ENCODE measurements at regions not wholly inside any gene's neighbourhood (a gene's known extent, or its start where the extent isn't known, plus 50 kb on each side); places are given as distances from the start of the nearest gene placed in this dataset.

DNA sequence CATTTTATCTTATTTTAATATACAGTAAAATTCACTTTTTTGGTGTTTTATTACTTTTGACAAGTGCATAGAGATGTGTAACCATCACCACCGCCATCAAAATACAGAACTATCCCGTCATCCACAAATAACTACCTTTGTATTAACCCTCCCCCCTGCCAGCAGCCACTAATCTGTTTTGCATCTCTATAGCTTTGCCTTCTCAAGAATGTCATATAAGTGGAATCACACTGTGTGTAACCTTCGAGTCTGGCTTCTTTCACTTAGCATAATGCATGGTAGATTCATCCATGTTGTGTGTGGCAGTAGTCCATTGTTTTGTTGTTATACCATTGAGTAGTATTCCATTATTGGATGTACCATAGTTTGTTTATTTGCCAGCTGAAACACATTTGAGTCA is 98.8 kb downstream of the BOD1 start:
- ATAC-seq (no peak), DNase-seq (no peak)
- no peak overlapping the region for H3K9ac ChIP-seq (ENCODE audit: low read length)
- BruUV-seq (replicated peaks) = no TSS peak
- no peak overlapping the region for H3K4me2 ChIP-seq (ENCODE audit: low read length)
- no peaks in the 10 kb centered on the region for H4K20me1 ChIP-seq (ENCODE audit: low read length)
- H3K9me2 ChIP-seq (replicated peaks; ENCODE audit: low read length) = no peaks in the 10 kb centered on the region
- H3K27me3 ChIP-seq (ENCODE audit: low read length) = no peaks in the 10 kb centered on the region
- no peaks in the 10 kb centered on the region for H3K9me3 ChIP-seq (ENCODE audit: low read length)
- no peak for TF ChIP-seq EZH2phosphoT487 (IDR thresholded peaks at IDR 0.05; ENCODE audit: borderline replicate concordance, low read length)
- TF ChIP-seq EZH2 (IDR thresholded peaks at IDR 0.05; ENCODE audit: low read length, unreplicated experiment) = no peak
- TF ChIP-seq, protein P1, sequence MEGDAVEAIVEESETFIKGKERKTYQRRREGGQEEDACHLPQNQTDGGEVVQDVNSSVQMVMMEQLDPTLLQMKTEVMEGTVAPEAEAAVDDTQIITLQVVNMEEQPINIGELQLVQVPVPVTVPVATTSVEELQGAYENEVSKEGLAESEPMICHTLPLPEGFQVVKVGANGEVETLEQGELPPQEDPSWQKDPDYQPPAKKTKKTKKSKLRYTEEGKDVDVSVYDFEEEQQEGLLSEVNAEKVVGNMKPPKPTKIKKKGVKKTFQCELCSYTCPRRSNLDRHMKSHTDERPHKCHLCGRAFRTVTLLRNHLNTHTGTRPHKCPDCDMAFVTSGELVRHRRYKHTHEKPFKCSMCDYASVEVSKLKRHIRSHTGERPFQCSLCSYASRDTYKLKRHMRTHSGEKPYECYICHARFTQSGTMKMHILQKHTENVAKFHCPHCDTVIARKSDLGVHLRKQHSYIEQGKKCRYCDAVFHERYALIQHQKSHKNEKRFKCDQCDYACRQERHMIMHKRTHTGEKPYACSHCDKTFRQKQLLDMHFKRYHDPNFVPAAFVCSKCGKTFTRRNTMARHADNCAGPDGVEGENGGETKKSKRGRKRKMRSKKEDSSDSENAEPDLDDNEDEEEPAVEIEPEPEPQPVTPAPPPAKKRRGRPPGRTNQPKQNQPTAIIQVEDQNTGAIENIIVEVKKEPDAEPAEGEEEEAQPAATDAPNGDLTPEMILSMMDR (conservative IDR thresholded peaks at IDR 0.05; ENCODE audit: low read depth, low read length) = no peak
- ChIA-PET POLR2A (ENCODE audit: unreplicated experiment) (no interaction called here), CTCF (interaction anchor here (0.7 kb wide), 1 partner anchor 59 kb away, joined by 4 read pairs; no protein-coding TSS in a partner anchor)
- peaks cover 12% of the 10 kb centered on the region for H3K4me1 ChIP-seq (ENCODE audit: insufficient read depth, low read length)
- H3K36me3 ChIP-seq (ENCODE audit: low read depth, low read length) = no peaks in the 10 kb centered on the region
- no peak overlapping the region for H2AFZ ChIP-seq (ENCODE audit: low read length)
- no peaks in the 10 kb centered on the region for H3K79me2 ChIP-seq (ENCODE audit: low read length)
- no peak overlapping the region for H3K27ac ChIP-seq (ENCODE audit: low read length)
- no peaks in the 10 kb centered on the region for H3F3A ChIP-seq (ENCODE audit: low read length, unreplicated experiment)
- intact Hi-C loops (cut with micrococcal nuclease) = no loop called here
- no peak overlapping the region for H3K4me3 ChIP-seq (ENCODE audit: low read length)

DNA sequence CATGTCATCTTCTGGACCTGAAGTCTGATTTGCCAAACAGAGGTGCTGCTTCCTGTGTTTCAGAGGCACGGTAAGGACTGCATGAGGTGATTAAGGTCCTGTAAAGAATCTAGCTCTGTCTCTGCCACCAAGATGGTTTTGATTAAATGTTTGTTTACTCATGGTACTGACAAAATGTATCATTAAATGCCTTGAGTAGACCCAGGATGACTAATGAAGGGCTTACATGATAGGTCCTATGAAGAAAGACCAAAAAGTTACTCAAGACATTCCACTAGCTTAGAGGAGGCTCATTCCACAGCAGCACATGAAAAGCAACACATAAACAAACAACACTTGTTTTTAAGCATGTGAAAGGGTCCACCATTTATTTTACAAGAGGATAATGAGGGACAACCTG is 100.9 kb downstream of the BOD1 start:
- Histone ChIP-seq H3F3A (ENCODE audit: low read length, unreplicated experiment) (no peaks in the 10 kb centered on the region), H2AFZ (ENCODE audit: low read length) (no peak overlapping the region), H3K4me1 (ENCODE audit: insufficient read depth, low read length) (peaks cover 17% of the 10 kb centered on the region), H3K27me3 (ENCODE audit: low read length) (no peaks in the 10 kb centered on the region), H3K4me2 (ENCODE audit: low read length) (no peak overlapping the region), H3K9me2 (replicated peaks; ENCODE audit: low read length) (no peaks in the 10 kb centered on the region), H3K27ac (ENCODE audit: low read length) (no peak overlapping the region), H3K9me3 (ENCODE audit: low read length) (no peaks in the 10 kb centered on the region), H4K20me1 (ENCODE audit: low read length) (no peaks in the 10 kb centered on the region), H3K36me3 (ENCODE audit: low read depth, low read length) (no peaks in the 10 kb centered on the region), H3K4me3 (ENCODE audit: low read length) (no peak overlapping the region), H3K9ac (ENCODE audit: low read length) (no peak overlapping the region), H3K79me2 (ENCODE audit: low read length) (no peaks in the 10 kb centered on the region)
- POLR2A ChIA-PET (ENCODE audit: unreplicated experiment) = interaction anchor here (0.5 to 0.6 kb wide), 2 partner anchors 99 to 106 kb away, joined by 3 to 5 read pairs; no protein-coding TSS in a partner anchor
- ATAC-seq (peak; percentile 18), DNase-seq (peak; percentile 64)
- TF ChIP-seq, protein P1 (conservative IDR thresholded peaks at IDR 0.05; ENCODE audit: low read depth, low read length) = no peak
- TF ChIP-seq EZH2 (IDR thresholded peaks at IDR 0.05; ENCODE audit: low read length, unreplicated experiment) = no peak
- no peak for TF ChIP-seq EZH2phosphoT487 (IDR thresholded peaks at IDR 0.05; ENCODE audit: borderline replicate concordance, low read length)
- no TSS peak for BruUV-seq (replicated peaks)
- CTCF ChIA-PET = no interaction called here
- intact Hi-C loops (cut with micrococcal nuclease) = no loop called here

DNA sequence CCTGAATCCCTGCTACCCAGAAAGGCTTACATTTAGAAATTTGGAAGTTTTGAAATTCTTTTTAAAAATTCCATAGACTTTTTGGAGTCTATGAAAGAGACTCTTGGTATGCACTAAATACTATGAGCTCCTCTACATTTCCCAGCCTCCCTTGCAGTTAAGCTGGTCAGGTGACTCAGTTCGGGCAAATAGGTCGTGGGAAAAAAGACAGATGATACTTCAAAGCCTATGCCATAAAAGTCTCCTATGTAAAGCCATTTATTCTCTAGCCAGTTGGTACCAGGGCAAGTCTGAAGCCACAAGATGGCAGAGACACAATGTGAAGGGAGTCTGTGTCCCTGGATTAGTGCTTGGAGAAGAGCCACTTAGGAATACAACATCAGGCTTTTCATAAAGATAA is 101.8 kb downstream of the BOD1 start:
- H3K4me1 ChIP-seq (ENCODE audit: insufficient read depth, low read length) = peaks cover 17% of the 10 kb centered on the region
- no peaks in the 10 kb centered on the region for H3K36me3 ChIP-seq (ENCODE audit: low read depth, low read length)
- POLR2A ChIA-PET (ENCODE audit: unreplicated experiment) = no interaction called here
- intact Hi-C loops (cut with micrococcal nuclease) = loop anchor here (5.0 kb wide), 2 partner anchors 97 to 222 kb away; no protein-coding TSS in a partner anchor
- no peaks in the 10 kb centered on the region for H4K20me1 ChIP-seq (ENCODE audit: low read length)
- no peaks in the 10 kb centered on the region for H3K9me2 ChIP-seq (replicated peaks; ENCODE audit: low read length)
- H3K9ac ChIP-seq (ENCODE audit: low read length) = no peak overlapping the region
- H2AFZ ChIP-seq (ENCODE audit: low read length) = no peak overlapping the region
- H3K4me3 ChIP-seq (ENCODE audit: low read length) = no peak overlapping the region
- H3K9me3 ChIP-seq (ENCODE audit: low read length) = no peaks in the 10 kb centered on the region
- ATAC-seq (no peak), DNase-seq (peak; percentile 21)
- TF ChIP-seq, protein P1 (conservative IDR thresholded peaks at IDR 0.05; ENCODE audit: low read depth, low read length) = no peak
- no peak for TF ChIP-seq EZH2 (IDR thresholded peaks at IDR 0.05; ENCODE audit: low read length, unreplicated experiment)
- TF ChIP-seq EZH2phosphoT487 (IDR thresholded peaks at IDR 0.05; ENCODE audit: borderline replicate concordance, low read length) = no peak
- CTCF ChIA-PET = no interaction called here
- H3K4me2 ChIP-seq (ENCODE audit: low read length) = no peak overlapping the region
- BruUV-seq (replicated peaks) = no TSS peak
- peak overlapping the region; percentile 77; the same call in 1 of the 2 replicates for H3K27ac ChIP-seq (ENCODE audit: low read length)
- no peaks in the 10 kb centered on the region for H3F3A ChIP-seq (ENCODE audit: low read length, unreplicated experiment)
- H3K27me3 ChIP-seq (ENCODE audit: low read length) = no peaks in the 10 kb centered on the region
- no peaks in the 10 kb centered on the region for H3K79me2 ChIP-seq (ENCODE audit: low read length)

Data from PC-3 (cell line).